HG03066 (cell line): ENCODE measurements at regions not wholly inside any gene's neighbourhood (a gene's known extent, or its start where the extent isn't known, plus 50 kb on each side); places are given as distances from the start of the nearest gene placed in this dataset.
A peak's percentile ranks its signal among the peaks of the same experiment; 100 is the strongest.
"Not testable (repeated sequence)": the region's sequence is repeated elsewhere in the genome, so short reads cannot be mapped to it uniquely, and the experiment has no call there.

Experiments
- ATAC-seq: cut with Tn5 transposase; IDR thresholded peaks from one replicate; pipeline ENCODE4 v1.9.1; 2021; ENCODE audit warnings: low read depth; ENCODE audit not compliant: unreplicated experiment

DNA sequence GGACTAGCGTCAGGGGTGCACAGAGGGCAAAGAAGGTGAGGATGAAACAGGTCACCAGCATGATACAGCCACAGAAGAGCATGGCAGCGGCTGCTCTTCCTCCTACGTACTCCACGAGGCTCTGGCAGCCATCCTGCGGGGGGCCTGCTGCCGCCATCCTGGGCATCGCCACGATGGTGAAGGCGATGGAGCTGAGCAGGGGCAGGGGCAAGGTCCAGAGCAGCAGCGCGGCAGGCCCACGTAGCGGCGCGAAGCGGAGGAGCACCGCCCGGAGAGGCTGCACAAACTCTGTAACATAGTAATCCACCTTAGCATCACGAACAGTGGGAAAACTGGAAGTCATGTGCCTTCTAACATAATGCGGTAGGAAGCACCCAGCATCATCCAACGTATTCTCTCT is 491.6 kb downstream of the PYDC2 start:
- no peak for ATAC-seq

DNA sequence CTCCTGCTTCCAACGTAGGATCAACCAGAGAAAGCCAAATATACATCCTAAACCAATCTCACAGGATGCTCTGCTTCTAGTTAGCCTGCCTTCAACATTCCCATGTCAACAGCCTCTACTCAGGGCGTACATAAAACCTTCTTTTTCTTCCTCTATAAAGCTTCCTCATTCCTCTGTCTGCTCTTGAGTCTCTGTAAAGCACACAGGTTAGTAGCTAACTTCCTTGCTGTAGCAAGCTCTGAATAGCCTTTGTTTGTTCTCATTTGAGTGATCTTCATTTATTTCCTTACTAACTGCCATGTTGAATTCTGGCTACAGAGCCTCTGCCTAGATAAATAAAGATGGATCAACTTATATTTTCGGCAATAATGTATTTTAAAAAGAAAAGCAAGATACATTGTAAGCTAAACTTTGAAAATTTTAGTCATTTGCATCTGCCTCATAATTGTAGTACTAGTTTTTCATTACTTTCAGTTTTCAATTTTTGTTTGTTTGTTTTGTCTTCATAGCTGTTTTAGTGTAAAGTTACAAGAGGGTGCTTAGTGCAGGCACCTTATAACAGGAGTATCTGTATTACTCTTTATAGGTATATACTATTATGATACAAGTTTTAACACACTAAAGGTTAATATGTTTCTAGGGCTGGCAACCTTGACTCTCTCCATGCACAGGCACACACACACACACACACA is 498.2 kb downstream of the PYDC2 start:
- ATAC-seq: peak; percentile 64

- peak; percentile 50 for ATAC-seq
These were observed 499.0 kb downstream of the PYDC2 start for GRCh38 chr3:191959876-191960413.

DNA sequence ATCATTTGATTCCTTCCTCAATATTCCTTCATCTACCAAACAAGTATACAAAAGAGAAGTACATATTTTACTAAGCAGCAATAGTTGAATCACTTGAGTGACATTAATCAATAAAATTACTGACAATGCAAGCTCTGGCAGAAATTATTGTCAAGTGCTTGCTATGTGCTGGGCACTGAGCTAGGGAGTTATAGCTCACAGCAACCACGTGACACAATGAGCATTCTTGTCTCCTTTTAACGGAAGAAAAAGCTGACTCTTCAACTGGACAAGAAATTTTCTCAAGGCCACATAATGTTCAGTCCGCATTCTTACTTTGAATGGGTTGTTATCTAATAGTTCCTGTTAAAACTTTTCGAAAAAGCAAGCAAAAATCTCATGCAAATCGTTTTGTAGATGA is 500.1 kb downstream of the PYDC2 start:
- no peak for ATAC-seq

- no peak for ATAC-seq
These were observed 500.6 kb downstream of the PYDC2 start for GRCh38 chr3:191961529-191961928.

GRCh38 chr3:191962324-191962723 is 501.4 kb downstream of the PYDC2 start:
- ATAC-seq: no peak

- no peak for ATAC-seq
These were observed 502.2 kb downstream of the PYDC2 start for GRCh38 chr3:191963182-191963581.

GRCh38 chr3:191966556-191966955 is 505.6 kb downstream of the PYDC2 start:
- no peak for ATAC-seq

GRCh38 chr3:191968299-191968698 is 507.3 kb downstream of the PYDC2 start:
- ATAC-seq: no peak

GRCh38 chr3:191972714-191973398 is 511.9 kb downstream of the PYDC2 start:
- ATAC-seq: peak; percentile 62

- no peak for ATAC-seq
These were observed 512.9 kb downstream of the PYDC2 start for GRCh38 chr3:191973820-191974219.

- ATAC-seq: no peak
These were observed 515.0 kb downstream of the PYDC2 start for GRCh38 chr3:191975936-191976335.

- no peak for ATAC-seq
These were observed 519.5 kb downstream of the PYDC2 start for GRCh38 chr3:191980443-191980842.

DNA sequence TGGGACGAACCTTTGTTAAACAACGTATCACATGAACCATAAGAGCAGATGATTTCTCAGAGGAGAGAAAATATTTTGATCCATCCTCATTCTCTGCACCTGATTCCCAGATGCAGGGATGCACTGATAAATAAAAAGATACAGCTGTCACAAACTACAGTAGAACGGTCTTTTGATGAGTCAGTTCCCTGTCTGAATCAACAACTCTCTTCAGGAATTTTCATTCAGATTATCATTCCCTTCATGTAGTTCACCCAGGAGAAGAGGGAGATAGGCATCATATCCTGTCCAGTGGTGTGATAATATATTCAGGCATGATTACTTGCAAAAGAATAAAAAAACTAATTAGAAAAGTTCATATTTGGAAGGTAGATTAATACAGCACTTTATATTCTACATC is 521.5 kb downstream of the PYDC2 start:
- no peak for ATAC-seq

- ATAC-seq: no peak
These were observed 524.7 kb downstream of the PYDC2 start for GRCh38 chr3:191985691-191986090.

DNA sequence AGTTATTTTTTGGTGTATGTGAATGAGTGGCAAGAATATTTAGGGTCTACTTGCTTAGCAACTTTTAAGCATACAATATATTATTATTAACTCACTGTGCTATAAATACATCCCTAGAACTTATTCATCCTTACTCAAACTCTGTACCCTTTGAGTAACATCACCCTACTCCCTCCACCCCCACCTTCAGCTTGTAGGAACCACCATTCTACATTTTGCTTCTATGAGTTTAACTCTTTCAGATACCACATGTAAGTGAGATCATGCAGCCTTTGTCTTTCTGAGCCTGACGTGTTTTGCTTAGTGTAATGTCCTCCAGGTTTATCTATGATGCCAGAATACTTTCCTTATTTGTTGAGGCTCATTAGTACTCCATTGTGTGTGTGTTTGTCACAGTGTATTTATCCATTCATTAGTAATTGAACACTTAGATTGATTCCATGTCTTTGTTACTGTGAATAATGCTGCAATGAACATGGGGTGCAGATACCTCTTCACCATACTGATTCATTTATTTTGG is 526.9 kb downstream of the PYDC2 start:
- ATAC-seq: no peak

- ATAC-seq: not testable (repeated sequence)
These were observed 533.0 kb downstream of the PYDC2 start for GRCh38 chr3:191993952-191994351.

DNA sequence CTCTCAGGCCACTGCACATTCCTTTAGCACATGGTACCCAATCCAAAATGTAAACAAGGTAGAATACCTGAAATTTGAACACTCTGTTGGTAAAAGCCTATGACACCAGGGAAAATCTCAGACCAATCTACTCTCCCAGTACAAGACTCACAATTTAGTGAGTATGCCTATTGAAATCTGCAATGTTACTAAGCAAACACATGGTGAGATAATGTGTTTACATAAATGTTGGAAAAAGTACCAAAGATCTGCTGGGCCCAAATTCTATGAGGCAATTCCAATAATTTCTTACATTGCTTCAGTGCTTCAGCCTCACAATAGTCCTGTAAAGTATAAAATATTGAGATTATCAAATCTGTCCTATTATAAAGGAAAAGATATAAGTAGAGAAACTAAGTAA is 536.1 kb downstream of the PYDC2 start:
- ATAC-seq: no peak

DNA sequence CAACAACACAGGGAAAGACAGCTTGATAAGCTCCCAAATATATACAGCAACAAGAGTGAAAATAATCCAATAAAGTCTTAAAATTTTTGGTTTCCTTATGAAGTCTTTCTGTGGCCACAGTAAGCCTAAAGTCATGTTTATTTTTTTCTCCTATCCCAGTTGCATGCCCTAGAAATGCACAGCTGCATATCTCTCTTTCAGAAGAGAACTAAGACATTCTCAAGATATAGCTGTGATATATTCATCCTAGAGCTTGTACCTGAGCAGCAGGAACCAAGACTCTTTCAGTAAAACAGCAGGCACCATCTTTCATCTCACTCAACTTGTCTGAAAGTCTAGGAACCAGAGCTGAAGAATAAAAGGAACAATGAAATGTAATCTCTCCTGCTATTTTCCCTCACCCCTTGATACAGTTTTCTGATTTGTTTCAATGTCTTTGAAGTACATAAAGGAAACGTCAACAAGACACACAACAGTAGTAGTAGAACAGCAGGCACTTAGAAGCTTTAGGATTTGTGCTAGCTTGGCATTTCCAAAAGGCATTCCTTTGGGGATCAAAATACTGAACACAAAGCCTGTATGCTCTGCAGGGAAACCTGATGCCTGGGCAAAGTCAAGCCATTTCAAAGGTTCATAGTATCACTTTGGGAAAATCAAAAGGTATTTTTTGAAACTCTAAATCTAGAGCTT is 536.8 kb downstream of the PYDC2 start:
- no peak for ATAC-seq

DNA sequence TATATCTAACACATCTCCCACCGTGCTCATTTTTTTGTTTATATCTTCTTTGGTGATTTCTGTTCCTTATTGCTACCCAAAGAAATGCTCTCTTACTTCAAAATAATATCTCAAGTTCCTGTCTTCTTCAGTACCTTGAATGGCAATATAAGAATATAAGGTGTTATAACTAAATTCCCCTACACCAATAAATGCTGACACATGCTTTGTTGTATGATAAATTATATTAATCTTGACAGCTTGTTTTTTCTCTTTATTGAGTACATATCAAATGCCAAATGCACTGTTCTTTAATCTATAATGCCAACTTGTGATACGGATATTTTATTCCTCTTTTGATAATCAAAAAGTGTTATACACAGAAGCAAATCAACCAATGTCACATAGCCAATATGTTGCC is 540.3 kb downstream of the PYDC2 start:
- no peak for ATAC-seq

- ATAC-seq: no peak
These were observed 545.0 kb downstream of the PYDC2 start for GRCh38 chr3:192005989-192006388.
